ENCODE measurements at regions not wholly inside any gene's neighbourhood (a gene's known extent, or its start where the extent isn't known, plus 50 kb on each side); places are given as distances from the start of the nearest gene placed in this dataset.
"Not testable (repeated sequence)": the region's sequence is repeated elsewhere in the genome, so short reads cannot be mapped to it uniquely, and the experiment has no call there.

- TF ChIP-seq, protein P1, sequence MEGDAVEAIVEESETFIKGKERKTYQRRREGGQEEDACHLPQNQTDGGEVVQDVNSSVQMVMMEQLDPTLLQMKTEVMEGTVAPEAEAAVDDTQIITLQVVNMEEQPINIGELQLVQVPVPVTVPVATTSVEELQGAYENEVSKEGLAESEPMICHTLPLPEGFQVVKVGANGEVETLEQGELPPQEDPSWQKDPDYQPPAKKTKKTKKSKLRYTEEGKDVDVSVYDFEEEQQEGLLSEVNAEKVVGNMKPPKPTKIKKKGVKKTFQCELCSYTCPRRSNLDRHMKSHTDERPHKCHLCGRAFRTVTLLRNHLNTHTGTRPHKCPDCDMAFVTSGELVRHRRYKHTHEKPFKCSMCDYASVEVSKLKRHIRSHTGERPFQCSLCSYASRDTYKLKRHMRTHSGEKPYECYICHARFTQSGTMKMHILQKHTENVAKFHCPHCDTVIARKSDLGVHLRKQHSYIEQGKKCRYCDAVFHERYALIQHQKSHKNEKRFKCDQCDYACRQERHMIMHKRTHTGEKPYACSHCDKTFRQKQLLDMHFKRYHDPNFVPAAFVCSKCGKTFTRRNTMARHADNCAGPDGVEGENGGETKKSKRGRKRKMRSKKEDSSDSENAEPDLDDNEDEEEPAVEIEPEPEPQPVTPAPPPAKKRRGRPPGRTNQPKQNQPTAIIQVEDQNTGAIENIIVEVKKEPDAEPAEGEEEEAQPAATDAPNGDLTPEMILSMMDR (IDR thresholded peaks at IDR 0.05; ENCODE audit: low read depth, low read length), result no peak
Observed at GRCh38 chr7:3107889-3108570, 64.4 kb upstream of the CARD11 start.

GRCh38 chr7:3109311-3109915 is 65.7 kb upstream of the CARD11 start:
- TF ChIP-seq, protein P1 (IDR thresholded peaks at IDR 0.05; ENCODE audit: low read depth, low read length), result no peak
- no peak overlapping the region for H3K4me3 ChIP-seq (ENCODE audit: low read depth, low read length)

More at GRCh38 chr7:3107889-3108570, 64.4 kb upstream of the CARD11 start:
- no peak overlapping the region for H3K4me3 ChIP-seq (ENCODE audit: low read depth, low read length)

GRCh38 chr7:3112479-3113134 is 68.9 kb upstream of the CARD11 start:
- no peak overlapping the region for H3K4me3 ChIP-seq (ENCODE audit: low read depth, low read length)
- TF ChIP-seq, protein P1 (IDR thresholded peaks at IDR 0.05; ENCODE audit: low read depth, low read length), result no peak

- H3K4me3 ChIP-seq (ENCODE audit: low read depth, low read length), result no peak overlapping the region
- TF ChIP-seq, protein P1 (IDR thresholded peaks at IDR 0.05; ENCODE audit: low read depth, low read length), result no peak
Observed at GRCh38 chr7:3114917-3115316, 71.2 kb upstream of the CARD11 start.

- no peak overlapping the region for H3K4me3 ChIP-seq (ENCODE audit: low read depth, low read length)
- TF ChIP-seq, protein P1 (IDR thresholded peaks at IDR 0.05; ENCODE audit: low read depth, low read length), result no peak
Observed at GRCh38 chr7:3117081-3117480, 73.4 kb upstream of the CARD11 start.

DNA sequence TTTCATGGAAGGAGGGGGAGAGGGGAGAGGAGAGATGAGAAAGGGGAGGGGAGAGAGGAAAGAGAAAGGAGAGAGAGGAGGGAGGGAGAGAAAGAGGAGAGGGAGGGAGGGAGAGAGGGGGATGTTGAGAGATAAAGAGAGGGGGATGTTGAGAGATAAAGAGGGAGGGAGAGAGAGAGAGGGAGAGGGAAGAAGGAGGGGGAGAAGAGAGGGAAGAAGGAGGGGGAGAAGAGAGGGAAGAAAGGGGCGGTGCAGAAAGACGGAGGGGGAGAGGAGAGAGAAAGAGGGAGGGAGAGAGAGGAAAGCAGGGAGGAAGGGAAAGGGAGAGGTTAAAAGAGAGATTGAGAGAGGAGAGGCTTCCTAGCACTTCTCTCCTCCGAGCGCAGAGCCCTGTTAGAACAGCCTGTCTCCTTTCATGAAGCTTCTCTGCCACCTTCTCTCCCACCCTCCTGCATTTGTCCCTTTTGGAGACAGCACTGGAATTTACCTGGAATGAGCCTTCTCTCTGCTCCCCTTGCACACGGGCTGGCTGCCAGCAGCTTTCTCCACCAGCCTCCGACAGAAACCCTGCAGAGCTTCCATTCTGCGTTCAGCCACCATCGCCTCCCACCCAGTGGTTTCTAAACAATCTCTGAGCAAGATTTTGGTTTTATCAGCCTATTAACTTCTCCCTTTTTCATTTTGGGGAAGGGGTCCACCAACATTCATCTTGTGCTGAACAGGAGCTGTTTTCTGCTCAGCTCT is 74.0 kb upstream of the CARD11 start:
- no peak overlapping the region for H3K4me3 ChIP-seq (ENCODE audit: low read depth, low read length)
- TF ChIP-seq, protein P1 (IDR thresholded peaks at IDR 0.05; ENCODE audit: low read depth, low read length), result no peak

DNA sequence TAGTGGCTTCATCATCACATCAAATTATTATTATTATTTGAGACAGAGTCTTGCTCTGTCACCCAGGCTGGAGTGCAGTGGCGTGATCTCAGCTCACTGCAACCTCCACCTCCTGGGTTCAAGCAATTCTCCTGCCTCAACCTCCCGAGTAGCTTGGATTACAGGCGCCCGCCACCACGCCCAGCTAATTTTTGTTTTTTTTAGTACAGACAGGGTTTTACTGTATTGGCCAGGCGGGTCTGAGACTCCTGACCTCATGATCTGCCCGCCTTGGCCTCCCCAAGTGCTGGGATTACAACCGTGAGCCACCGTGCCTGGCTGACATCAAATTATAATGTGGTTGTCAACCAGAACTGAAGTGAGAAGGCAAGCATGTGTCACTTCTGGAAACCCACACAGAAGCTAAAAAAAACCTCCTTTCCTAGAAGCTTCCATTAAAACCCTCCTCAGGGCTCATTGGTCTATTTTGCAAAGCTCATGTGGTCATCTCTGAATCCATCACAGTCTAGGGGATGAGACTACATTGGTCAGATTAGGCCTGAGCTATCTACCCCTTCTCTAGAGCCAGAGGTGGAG is 75.8 kb upstream of the CARD11 start:
- not testable (repeated sequence) for H3K4me3 ChIP-seq (ENCODE audit: low read depth, low read length)
